Inferior parietal cortex (tissue), 1 donor: ENCODE measurements at regions not wholly inside any gene's neighbourhood (a gene's known extent, or its start where the extent isn't known, plus 50 kb on each side); places are given as distances from the start of the nearest gene placed in this dataset.

Source experiments
- DNase-seq: peaks from one replicate; pipeline ENCODE4 v3.0.0-alpha.2; 2016; ENCODE audit errors: extremely low spot score

- DNase-seq: no peak
These were observed 95.9 kb upstream of the LEP start for GRCh38 chr7:128145191-128145590.

GRCh38 chr7:128146052-128146451 is 95.0 kb upstream of the LEP start:
- DNase-seq: no peak

GRCh38 chr7:128148676-128149075 is 92.4 kb upstream of the LEP start:
- DNase-seq: no peak

GRCh38 chr7:128150223-128150865 is 90.7 kb upstream of the LEP start:
- DNase-seq: no peak

GRCh38 chr7:128151635-128152034 is 89.4 kb upstream of the LEP start:
- no peak for DNase-seq

GRCh38 chr7:128152721-128153120 is 88.4 kb upstream of the LEP start:
- no peak for DNase-seq

- DNase-seq: no peak
These were observed 87.6 kb upstream of the LEP start for GRCh38 chr7:128153436-128153835.

- no peak for DNase-seq
These were observed 86.6 kb upstream of the LEP start for GRCh38 chr7:128154504-128154903.

GRCh38 chr7:128155100-128155740 is 85.9 kb upstream of the LEP start:
- no peak for DNase-seq

GRCh38 chr7:128157906-128158305 is 83.2 kb upstream of the LEP start:
- DNase-seq: no peak

- DNase-seq: no peak
These were observed 82.7 kb upstream of the LEP start for GRCh38 chr7:128158370-128158769.

- no peak for DNase-seq
These were observed 80.8 kb upstream of the LEP start for GRCh38 chr7:128160296-128160695.

GRCh38 chr7:128161466-128162125 is 79.5 kb upstream of the LEP start:
- DNase-seq: no peak

GRCh38 chr7:128162666-128163065 is 78.4 kb upstream of the LEP start:
- DNase-seq: no peak

GRCh38 chr7:128163473-128163872 is 77.6 kb upstream of the LEP start:
- DNase-seq: no peak

- DNase-seq: no peak
These were observed 76.8 kb upstream of the LEP start for GRCh38 chr7:128164061-128164954.

GRCh38 chr7:128164955-128165670 is 76.0 kb upstream of the LEP start:
- DNase-seq: no peak

GRCh38 chr7:128165927-128166420 is 75.1 kb upstream of the LEP start:
- DNase-seq: no peak

GRCh38 chr7:128166603-128167041 is 74.5 kb upstream of the LEP start:
- no peak for DNase-seq

- no peak for DNase-seq
These were observed 73.9 kb upstream of the LEP start for GRCh38 chr7:128167042-128167701.
